GM19452 (cell line): ENCODE measurements at regions not wholly inside any gene's neighbourhood (a gene's known extent, or its start where the extent isn't known, plus 50 kb on each side); places are given as distances from the start of the nearest gene placed in this dataset.
"Not testable (repeated sequence)": the region's sequence is repeated elsewhere in the genome, so short reads cannot be mapped to it uniquely, and the experiment has no call there.

Experiments
- ATAC-seq: cut with Tn5 transposase; IDR thresholded peaks from one replicate; pipeline ENCODE4 v1.9.1; 2021; ENCODE audit not compliant: unreplicated experiment

DNA sequence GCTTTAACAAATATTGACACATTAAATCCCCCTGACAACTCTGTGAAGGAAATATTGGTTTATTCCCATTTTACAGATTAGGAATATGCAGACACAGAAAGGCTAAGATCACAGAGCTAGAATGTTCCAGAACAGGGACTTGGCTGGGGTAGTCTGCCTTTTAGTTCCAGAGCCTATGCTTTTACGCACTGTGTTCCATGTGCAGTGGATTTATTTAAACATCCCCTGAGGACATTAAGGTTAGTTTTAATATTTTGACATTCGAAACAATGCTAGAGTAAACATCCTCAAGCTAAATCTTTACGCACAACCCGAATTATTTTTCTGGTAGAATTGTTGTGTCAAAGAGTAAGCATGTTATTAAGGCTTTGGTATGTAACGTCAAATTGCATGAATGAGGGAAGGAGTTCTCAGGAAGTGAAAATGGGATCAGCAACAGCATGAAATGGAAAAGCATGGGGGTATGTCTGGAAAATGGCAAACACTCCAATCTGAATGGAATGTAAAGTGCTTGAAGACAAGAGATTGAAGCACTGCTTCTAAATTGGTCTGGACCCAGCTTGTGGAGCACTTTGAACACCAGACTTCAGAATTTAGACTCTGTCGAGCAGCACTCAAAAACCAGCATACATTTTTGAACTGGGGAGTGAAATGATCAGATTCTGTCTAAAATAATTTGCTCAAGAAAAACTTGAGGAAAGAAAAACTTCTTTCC lies 429.9 kb downstream of the CD83 start:
- ATAC-seq = no peak

DNA sequence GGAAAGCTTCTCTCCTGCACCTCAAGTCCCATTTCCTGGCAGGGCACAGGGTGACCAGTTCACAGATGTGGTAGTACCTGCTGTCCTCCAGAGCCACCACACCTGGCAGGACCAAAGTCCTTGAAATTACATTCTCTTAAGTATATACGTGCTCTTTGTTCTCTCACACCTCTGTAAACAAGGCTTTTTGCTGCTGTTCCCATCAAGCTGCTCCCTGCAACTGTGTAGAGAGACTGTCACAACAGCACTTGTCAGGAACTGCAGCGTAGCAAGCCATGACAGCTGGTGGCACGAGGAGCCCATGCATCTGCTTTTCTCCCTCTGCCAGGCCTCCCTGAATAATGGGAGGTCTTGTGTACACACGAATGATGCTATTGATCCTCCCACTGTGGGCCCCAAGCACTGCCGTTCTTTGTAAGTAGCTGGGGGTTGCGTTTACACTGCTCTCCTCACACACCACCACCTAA lies 431.8 kb downstream of the CD83 start:
- no peak for ATAC-seq

- no peak for ATAC-seq
These were observed 432.3 kb downstream of the CD83 start for GRCh38 chr6:14549871-14550270.

DNA sequence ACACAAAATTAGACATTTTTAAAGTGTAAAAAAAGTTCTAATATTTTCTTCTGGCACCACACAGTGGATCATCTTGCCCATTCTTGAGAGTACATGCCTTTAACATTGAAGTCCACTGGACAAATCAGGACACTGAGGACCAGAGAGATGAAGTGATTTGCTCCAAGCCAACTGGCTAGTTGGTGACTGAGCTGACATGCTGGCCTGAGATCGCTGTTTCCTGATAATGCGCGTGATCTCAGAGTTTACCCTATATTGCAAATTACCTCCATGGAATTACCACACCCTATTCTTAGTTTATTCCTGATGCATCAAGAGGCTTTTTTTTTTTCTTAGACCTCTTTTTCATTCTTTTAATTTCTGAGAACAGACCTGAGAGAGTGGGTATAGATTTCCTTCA lies 432.8 kb downstream of the CD83 start:
- ATAC-seq = no peak

- ATAC-seq = no peak
These were observed 433.2 kb downstream of the CD83 start for GRCh38 chr6:14550822-14551221.

GRCh38 chr6:14551601-14552000 lies 434.0 kb downstream of the CD83 start:
- not testable (repeated sequence) for ATAC-seq

- ATAC-seq = no peak
These were observed 435.3 kb downstream of the CD83 start for GRCh38 chr6:14552891-14553290.

- no peak for ATAC-seq
These were observed 435.9 kb downstream of the CD83 start for GRCh38 chr6:14553515-14553914.

DNA sequence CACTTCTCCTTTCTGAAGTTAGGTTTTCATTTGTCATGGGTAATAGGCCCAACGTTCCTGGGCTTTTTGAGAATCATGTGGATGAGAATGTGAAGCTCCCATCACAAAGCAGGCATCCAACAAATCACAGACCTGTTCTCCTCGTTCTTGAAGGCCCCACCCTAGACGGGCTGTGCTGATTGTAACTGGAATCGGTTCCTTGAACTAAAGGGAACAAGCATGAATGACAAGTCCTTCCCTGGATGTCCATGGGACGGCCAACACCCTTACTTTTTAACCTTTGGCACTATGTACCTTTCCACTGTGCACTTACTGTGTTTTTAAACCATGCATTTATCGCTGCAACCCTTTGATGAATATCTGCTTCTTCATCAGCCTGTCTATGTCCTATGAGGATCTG lies 438.2 kb downstream of the CD83 start:
- ATAC-seq = no peak

GRCh38 chr6:14559746-14560536 lies 442.4 kb downstream of the CD83 start:
- no peak for ATAC-seq

DNA sequence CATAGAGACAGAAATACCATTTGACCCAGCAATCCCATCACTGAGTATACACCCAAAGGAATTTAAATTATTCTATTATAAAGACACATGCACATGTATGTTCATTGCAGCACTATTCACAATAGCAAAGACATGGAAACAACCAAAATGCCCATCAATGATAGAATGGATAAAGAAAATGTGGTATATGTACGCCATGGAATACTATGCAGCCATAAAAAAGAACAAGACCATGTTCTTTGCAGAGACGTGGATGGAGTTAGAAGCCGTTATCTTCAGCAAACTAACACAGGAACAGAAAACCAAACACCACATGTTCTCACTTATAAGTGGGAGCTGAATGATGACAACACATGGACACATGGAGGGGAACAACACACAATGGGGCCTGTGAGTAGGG lies 444.0 kb downstream of the CD83 start:
- ATAC-seq = not testable (repeated sequence)

GRCh38 chr6:14567842-14568241 lies 450.3 kb downstream of the CD83 start:
- no peak for ATAC-seq

DNA sequence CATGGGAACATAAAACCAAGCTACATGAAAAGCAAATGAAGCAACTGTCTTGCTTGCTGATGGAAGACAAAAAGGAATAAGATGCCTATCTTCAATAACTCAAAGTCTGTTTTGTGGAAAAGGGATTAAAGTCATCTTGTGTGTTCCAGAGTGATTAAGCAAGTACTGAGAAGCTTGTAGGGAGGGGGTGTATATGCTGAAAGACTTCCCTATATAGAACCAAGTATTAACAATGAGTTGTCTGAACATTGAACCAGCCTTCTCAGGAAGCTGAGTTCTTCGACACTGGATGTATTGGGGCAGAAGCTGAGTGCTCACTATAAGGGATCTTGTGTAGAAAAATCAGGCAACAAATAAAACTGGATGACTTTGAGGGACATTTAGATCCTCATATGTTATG lies 451.8 kb downstream of the CD83 start:
- ATAC-seq = no peak

DNA sequence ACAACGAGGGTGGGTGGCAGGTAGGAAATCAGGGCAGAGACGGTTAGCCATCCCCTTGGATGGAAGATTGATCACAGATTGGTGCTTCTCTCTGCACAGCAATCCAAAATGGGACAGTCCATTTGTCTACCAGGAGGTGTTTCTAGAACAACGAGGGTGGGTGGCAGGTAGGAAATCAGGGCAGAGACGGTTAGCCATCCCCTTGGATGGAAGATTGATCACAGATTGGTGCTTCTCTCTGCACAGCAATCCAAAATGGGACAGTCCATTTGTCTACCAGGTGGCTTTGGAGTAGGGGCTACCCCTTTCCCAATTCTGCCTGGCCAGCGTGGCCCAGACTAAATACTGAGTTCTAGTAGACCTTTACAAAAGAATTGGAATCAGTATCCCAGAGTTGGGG lies 452.3 kb downstream of the CD83 start:
- not testable (repeated sequence) for ATAC-seq

DNA sequence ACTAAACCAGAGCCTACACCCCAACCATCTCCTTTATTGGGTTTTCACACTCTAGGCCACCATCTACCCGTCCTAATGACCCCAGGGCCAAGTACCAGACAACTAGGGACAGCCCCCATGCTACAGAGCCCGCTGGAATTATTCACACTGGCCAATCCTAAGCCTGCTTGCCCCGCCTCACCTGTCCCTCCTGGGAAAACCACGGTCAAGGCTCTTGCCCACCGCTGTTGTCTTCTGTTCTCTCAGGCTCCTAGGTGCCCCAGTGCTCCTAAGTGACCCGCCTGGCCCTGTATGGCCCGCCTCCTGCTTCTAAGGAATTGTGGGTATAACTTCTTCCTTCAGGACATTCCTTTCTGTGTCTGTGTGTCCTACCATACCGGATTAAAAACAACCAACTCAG lies 453.4 kb downstream of the CD83 start:
- ATAC-seq = no peak

- no peak for ATAC-seq
These were observed 454.2 kb downstream of the CD83 start for GRCh38 chr6:14571746-14572145.

DNA sequence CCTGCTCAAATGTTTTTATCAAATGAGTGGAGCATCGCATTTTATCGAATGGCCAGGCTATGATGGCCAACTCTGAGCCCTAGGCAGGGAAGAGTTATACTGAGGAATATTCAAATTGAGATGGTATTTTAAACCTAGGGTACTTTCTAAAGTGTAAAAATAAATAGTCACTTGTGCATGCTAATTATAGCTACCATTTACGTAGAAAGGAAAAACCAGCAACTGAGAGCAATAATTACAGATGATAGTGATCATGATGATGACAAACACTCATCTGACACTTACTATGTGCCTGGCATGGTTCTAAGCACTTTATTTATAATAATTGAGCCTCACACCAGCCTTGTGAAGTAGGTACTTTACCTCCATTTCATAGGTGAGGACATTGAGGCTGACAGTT lies 455.7 kb downstream of the CD83 start:
- ATAC-seq = no peak

DNA sequence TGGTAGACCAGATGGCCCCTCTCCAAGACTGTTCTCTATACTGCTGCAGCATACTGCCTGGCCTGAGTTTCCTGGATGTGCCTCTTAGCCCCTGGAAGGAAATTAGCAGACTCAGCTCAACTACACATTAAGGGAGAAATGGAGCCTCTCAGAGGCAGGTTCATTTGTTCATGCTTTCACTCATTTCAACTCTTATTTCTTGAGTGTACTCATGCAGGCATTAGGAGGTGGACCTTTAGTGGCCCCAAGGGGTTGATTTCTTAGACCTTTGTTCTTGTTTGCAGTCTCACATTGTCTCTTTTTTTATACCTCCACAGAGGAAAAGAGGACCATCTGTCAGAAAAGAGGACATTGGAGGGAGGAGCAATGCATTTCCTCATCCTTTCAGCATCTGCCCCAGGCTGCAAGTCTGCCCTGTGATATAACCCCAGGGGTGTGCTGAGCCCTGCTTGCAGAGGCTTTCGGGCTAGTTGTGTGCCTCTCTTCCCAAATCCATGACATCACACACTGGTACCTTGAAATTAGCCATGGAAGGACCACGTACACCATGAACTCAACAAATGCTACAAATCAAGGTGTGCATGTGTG lies 456.2 kb downstream of the CD83 start:
- ATAC-seq = no peak

DNA sequence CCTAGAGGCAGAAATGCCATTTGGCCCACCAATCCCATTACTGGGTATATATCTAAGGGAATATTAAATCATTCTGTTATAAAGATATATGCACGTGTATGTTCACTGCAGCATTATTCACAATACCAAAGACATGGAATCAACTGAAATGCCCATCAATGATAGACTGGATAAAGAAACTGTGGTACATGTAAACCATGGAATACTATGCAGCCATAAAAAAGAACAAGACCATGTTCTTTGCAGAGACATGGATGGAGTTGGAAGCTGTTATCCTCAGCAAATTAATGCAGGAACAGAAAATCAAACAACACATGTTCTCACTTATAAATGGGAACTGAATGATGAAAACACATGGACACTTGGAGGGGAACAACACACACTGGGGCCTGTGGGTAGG lies 458.4 kb downstream of the CD83 start:
- no peak for ATAC-seq

DNA sequence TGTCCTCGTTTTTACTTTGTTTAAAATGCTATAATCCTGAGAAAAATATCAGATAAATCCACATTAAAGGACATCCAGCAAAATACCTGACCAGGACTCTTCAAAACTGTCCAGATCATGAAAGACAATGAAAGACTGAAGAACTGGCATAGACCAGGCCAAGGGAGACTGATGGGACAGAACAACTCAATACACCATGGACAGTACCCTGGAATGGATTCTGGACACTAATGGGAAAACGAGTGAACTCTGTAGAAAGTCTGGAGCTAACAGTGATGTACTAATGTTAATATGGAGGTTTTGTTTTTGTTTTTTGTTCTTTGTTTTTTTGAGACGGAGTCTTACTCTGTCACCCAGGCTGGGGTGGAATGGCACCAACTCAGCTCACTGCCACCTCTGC lies 461.4 kb downstream of the CD83 start:
- ATAC-seq = no peak

- ATAC-seq = no peak
These were observed 465.2 kb downstream of the CD83 start for GRCh38 chr6:14582749-14583148.

DNA sequence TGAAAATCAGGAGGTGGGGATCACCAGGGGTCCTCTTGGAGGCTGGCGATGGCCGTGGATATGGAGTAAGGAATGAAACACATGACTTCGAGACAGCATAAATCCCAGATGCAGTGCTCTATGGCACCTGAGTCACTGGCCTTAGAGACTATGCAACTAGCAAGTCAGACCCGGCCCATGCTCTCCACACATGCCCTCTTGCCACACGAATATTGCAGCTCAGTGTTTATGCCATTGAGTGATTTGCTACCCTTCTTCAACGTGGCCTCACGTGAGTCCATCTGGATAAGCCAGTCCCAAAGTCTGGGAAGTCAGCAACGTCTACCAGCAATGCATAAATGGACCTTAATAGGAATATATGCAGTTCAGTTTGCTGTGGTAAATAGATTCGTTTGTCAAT lies 466.3 kb downstream of the CD83 start:
- ATAC-seq = no peak
